SK-N-SH treated with all-trans-retinoic acid at 6 μM for 48 hours (cell line): ENCODE measurements at regions not wholly inside any gene's neighbourhood (a gene's known extent, or its start where the extent isn't known, plus 50 kb on each side); places are given as distances from the start of the nearest gene placed in this dataset.

ENCODE experiments used
- PPARA ChIP-seq: fragments of 250-450 bp; sonication (Bioruptor Pico); IDR thresholded peaks from 2 replicates; pipeline ENCODE4 v1.5.0; 2020; ENCODE audit warnings: mild to moderate bottlenecking, borderline replicate concordance
- TF ChIP-seq, protein P1 (sequence below): fragments of 250-450 bp; sonication (Bioruptor Pico); IDR thresholded peaks from 2 replicates; pipeline ENCODE4 v1.8.0; 2020; ENCODE audit warnings: mild to moderate bottlenecking, moderate library complexity, borderline replicate concordance

DNA sequence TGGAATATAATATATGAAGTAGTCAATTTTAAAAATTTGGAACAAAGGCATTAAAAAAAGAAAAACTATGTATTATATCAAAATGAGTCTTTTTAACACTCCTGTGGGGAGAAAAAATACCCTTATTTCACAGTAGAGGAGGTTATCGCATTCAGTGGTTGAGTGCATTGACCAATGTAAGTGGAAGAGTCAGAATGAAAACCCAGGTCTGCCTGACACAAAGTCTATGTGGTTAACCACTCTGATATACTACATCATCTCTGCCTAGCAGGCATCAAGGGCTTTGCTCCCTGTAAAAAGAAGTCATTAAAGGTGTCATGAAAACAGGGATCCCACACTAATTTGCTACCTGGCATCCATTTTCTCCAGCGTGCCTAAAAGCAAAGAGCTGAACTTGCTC, 417.2 kb upstream of the C9orf72 start:
- TF ChIP-seq, protein P1, sequence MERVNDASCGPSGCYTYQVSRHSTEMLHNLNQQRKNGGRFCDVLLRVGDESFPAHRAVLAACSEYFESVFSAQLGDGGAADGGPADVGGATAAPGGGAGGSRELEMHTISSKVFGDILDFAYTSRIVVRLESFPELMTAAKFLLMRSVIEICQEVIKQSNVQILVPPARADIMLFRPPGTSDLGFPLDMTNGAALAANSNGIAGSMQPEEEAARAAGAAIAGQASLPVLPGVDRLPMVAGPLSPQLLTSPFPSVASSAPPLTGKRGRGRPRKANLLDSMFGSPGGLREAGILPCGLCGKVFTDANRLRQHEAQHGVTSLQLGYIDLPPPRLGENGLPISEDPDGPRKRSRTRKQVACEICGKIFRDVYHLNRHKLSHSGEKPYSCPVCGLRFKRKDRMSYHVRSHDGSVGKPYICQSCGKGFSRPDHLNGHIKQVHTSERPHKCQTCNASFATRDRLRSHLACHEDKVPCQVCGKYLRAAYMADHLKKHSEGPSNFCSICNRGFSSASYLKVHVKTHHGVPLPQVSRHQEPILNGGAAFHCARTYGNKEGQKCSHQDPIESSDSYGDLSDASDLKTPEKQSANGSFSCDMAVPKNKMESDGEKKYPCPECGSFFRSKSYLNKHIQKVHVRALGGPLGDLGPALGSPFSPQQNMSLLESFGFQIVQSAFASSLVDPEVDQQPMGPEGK = no peak
- no peak for TF ChIP-seq PPARA (CRISPR knock-in tag)
